ENCODE measurements at regions not wholly inside any gene's neighbourhood (a gene's known extent, or its start where the extent isn't known, plus 50 kb on each side); places are given as distances from the start of the nearest gene placed in this dataset.

DNA sequence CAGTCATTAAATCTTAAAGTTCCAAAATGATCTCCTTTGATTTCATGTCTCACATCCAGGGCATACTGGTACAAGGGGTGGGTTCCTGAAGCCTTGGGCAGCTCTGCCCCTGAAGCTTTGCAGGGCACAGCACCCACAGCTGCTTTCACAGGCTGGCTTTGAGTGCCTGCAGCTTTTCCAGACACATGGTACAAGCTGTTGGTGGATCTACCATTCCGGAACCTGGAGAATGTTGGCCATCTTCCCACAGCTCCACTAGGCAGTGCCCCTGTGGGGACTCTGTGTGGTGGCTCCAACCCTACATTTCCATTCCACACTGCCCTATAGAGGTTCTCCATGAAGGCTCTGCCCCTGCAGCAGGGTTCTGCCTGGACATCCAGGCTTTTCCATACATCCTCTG lies 211.1 kb upstream of the THBS1 start:
- H3K4me1 Mint-ChIP-seq (ENCODE audit: low read depth in 2 of 2): no peaks in the 10 kb centered on the region
- H3K27ac Mint-ChIP-seq: no peak overlapping the region
- ATAC-seq (replicated peaks) (no peak), DNase-seq (no peak)
- H3K4me3 Mint-ChIP-seq: no peak overlapping the region
- peaks cover 28 to 37% of the 10 kb centered on the region in 2 donors for H3K27me3 Mint-ChIP-seq
- H3K9me3 Mint-ChIP-seq: peaks cover 5 to 10% of the 10 kb centered on the region in 2 donors
- H3K36me3 Mint-ChIP-seq (ENCODE audit: insufficient read depth): no peaks in the 10 kb centered on the region

DNA sequence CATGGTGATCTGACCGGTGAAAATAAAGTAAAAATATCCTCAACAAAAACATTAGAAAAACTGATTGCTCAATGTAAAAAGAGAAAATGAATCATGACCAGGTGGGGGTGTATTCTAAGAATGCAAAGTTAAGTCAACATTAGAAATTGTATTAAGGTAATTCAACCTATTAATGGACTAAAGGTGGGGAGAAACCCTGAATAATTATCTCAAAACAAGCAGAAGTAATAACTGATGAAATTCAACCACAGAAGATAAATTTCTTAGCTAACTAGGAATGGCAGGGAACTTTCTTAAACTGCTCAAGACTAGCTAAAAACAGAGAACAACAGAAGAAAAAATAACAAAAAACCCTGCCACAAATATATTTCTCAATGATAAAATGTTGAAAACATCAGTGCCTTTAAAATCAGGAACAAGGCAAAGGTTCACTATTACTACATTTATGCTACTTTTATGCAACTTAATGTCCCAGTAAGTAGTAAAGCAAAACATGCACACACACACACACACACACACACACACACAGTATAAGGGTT lies 204.4 kb upstream of the THBS1 start:
- no peak for ATAC-seq (replicated peaks)
- H3K4me3 Mint-ChIP-seq: no peak overlapping the region

DNA sequence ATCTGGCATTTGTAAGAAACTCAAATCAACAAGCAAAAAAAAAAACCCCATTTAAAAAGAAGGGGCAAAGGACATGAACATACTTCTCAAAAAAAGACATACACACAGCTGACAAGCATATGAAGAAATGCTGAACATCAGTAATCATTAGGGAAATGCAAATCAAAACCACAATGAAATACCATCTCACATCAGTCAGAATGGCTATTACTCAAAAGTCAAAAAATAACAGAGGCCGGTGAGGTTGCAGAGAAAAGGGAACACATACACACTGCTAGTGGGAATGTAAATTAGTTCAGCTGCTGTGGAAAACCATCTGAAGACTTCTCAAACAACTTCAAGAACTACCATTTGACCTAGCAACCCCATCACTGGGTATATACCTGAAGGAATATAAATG lies 199.4 kb upstream of the THBS1 start:
- no peaks in the 10 kb centered on the region for H3K9me3 Mint-ChIP-seq
- no peak overlapping the region for H3K27ac Mint-ChIP-seq
- no peaks in the 10 kb centered on the region for H3K4me1 Mint-ChIP-seq (ENCODE audit: low read depth in 2 of 2)
- H3K27me3 Mint-ChIP-seq: peaks cover 8 to 34% of the 10 kb centered on the region in 2 donors
- DNase-seq: no peak
- H3K4me3 Mint-ChIP-seq: no peak overlapping the region
- no peaks in the 10 kb centered on the region for H3K36me3 Mint-ChIP-seq (ENCODE audit: insufficient read depth)
- no peak for ATAC-seq (replicated peaks)

More for the DNA sequence above, 204.4 kb upstream of the THBS1 start:
- Mint-ChIP-seq H3K36me3 (ENCODE audit: insufficient read depth) (no peaks in the 10 kb centered on the region), H3K9me3 (peaks cover 5 to 10% of the 10 kb centered on the region in 2 donors), H3K27me3 (peaks cover 43 to 49% of the 10 kb centered on the region in 2 donors), H3K27ac (no peak overlapping the region), H3K4me1 (ENCODE audit: low read depth in 2 of 2) (no peaks in the 10 kb centered on the region)
- no peak for DNase-seq

GRCh38 chr15:39388118-39388517 lies 192.8 kb upstream of the THBS1 start:
- H3K27ac Mint-ChIP-seq: no peak overlapping the region
- ATAC-seq (replicated peaks) (no peak), DNase-seq (no peak)
- H3K9me3 Mint-ChIP-seq: no peaks in the 10 kb centered on the region
- no peaks in the 10 kb centered on the region for H3K4me1 Mint-ChIP-seq (ENCODE audit: low read depth in 2 of 2)
- H3K36me3 Mint-ChIP-seq (ENCODE audit: insufficient read depth): peaks cover 3% of the 10 kb centered on the region
- H3K4me3 Mint-ChIP-seq: no peak overlapping the region
- peaks cover 23 to 35% of the 10 kb centered on the region in 2 donors for H3K27me3 Mint-ChIP-seq

GRCh38 chr15:39391230-39391629 lies 189.6 kb upstream of the THBS1 start:
- H3K4me1 Mint-ChIP-seq (ENCODE audit: low read depth in 2 of 2): no peaks in the 10 kb centered on the region
- H3K36me3 Mint-ChIP-seq (ENCODE audit: insufficient read depth): peaks cover 3% of the 10 kb centered on the region
- ATAC-seq (replicated peaks) (no peak), DNase-seq (no peak)
- H3K27ac Mint-ChIP-seq: no peak overlapping the region
- H3K9me3 Mint-ChIP-seq: no peaks in the 10 kb centered on the region
- H3K4me3 Mint-ChIP-seq: no peak overlapping the region
- peaks cover 42 to 64% of the 10 kb centered on the region in 2 donors for H3K27me3 Mint-ChIP-seq

- H3K27me3 Mint-ChIP-seq: peaks cover 42 to 64% of the 10 kb centered on the region in 2 donors
- H3K4me1 Mint-ChIP-seq (ENCODE audit: low read depth in 2 of 2): no peaks in the 10 kb centered on the region
- no peak overlapping the region for H3K4me3 Mint-ChIP-seq
- no peaks in the 10 kb centered on the region for H3K9me3 Mint-ChIP-seq
- no peak for DNase-seq
- H3K27ac Mint-ChIP-seq: no peak overlapping the region
- no peak for ATAC-seq (replicated peaks)
- H3K36me3 Mint-ChIP-seq (ENCODE audit: insufficient read depth): peaks cover 3% of the 10 kb centered on the region
Observed at GRCh38 chr15:39392469-39393047, 188.3 kb upstream of the THBS1 start.

- ATAC-seq (replicated peaks): no peak
- no peak overlapping the region for H3K27ac Mint-ChIP-seq
- DNase-seq: no peak
- no peaks in the 10 kb centered on the region for H3K4me1 Mint-ChIP-seq (ENCODE audit: low read depth in 2 of 2)
- no peak overlapping the region for H3K4me3 Mint-ChIP-seq
- peaks cover 42 to 59% of the 10 kb centered on the region in 2 donors for H3K27me3 Mint-ChIP-seq
- H3K36me3 Mint-ChIP-seq (ENCODE audit: insufficient read depth): peaks cover 3% of the 10 kb centered on the region
- no peaks in the 10 kb centered on the region for H3K9me3 Mint-ChIP-seq
Observed at GRCh38 chr15:39393575-39394335, 187.1 kb upstream of the THBS1 start.

- ATAC-seq (replicated peaks): no peak
- H3K4me3 Mint-ChIP-seq: no peak overlapping the region
- H3K4me1 Mint-ChIP-seq (ENCODE audit: low read depth in 2 of 2): no peaks in the 10 kb centered on the region
- no peaks in the 10 kb centered on the region for H3K9me3 Mint-ChIP-seq
- H3K36me3 Mint-ChIP-seq (ENCODE audit: insufficient read depth): peaks cover 3% of the 10 kb centered on the region
- H3K27me3 Mint-ChIP-seq: peaks cover 40 to 52% of the 10 kb centered on the region in 2 donors
- H3K27ac Mint-ChIP-seq: no peak overlapping the region
- no peak for DNase-seq
Observed at GRCh38 chr15:39394496-39394895, 186.4 kb upstream of the THBS1 start.

DNA sequence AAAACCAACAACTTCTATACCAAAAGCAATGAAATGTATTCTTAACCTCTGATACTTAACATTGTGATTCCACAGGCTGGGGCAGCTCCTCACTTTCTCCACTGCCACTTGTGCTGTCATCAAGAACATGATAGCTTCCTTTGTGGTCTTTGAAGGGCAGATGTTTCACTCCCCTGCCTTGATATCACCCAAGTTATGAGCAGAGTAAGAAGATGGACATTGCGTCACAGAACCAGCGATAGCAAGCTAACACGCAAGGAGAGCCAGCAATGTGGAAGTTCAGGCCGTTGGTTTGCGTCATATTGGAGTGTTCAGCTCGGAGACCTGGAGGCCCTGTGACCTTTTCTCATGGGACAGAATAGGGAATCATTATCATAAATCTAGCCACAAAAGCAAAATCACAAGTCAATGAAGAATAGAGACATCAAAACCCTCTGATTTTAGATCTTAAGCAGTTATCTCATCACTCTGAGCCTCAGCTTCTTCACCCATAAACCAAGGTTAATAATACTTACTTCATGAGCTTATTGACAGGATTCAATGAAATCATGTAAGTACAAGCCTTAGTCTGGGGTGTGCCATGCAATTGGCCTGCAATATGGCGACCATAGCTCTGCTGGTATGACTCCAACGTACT lies 183.8 kb upstream of the THBS1 start:
- Mint-ChIP-seq H3K4me3 (no peak overlapping the region), H3K9me3 (no peaks in the 10 kb centered on the region), H3K27me3 (peaks cover 38 to 47% of the 10 kb centered on the region in 2 donors), H3K27ac (no peak overlapping the region), H3K36me3 (ENCODE audit: insufficient read depth) (no peaks in the 10 kb centered on the region), H3K4me1 (ENCODE audit: low read depth in 2 of 2) (no peaks in the 10 kb centered on the region)
- no peak for DNase-seq
- ATAC-seq (replicated peaks): no peak

- H3K9me3 Mint-ChIP-seq: no peaks in the 10 kb centered on the region
- H3K27ac Mint-ChIP-seq: no peak overlapping the region
- no peaks in the 10 kb centered on the region for H3K4me1 Mint-ChIP-seq (ENCODE audit: low read depth in 2 of 2)
- ATAC-seq (replicated peaks) (no peak), DNase-seq (no peak)
- peaks cover 35 to 39% of the 10 kb centered on the region in 2 donors for H3K27me3 Mint-ChIP-seq
- no peak overlapping the region for H3K4me3 Mint-ChIP-seq
- H3K36me3 Mint-ChIP-seq (ENCODE audit: insufficient read depth): no peaks in the 10 kb centered on the region
Observed at GRCh38 chr15:39397883-39398282, 183.0 kb upstream of the THBS1 start.

- ATAC-seq (replicated peaks): no peak
- no peaks in the 10 kb centered on the region for H3K9me3 Mint-ChIP-seq
- no peaks in the 10 kb centered on the region for H3K36me3 Mint-ChIP-seq (ENCODE audit: insufficient read depth)
- H3K4me3 Mint-ChIP-seq: no peak overlapping the region
- H3K27me3 Mint-ChIP-seq: peaks cover 21 to 24% of the 10 kb centered on the region in 2 donors
- H3K4me1 Mint-ChIP-seq (ENCODE audit: low read depth in 2 of 2): no peaks in the 10 kb centered on the region
- DNase-seq: no peak
- no peak overlapping the region for H3K27ac Mint-ChIP-seq
Observed at GRCh38 chr15:39399600-39399999, 181.3 kb upstream of the THBS1 start.

- no peak overlapping the region for H3K4me3 Mint-ChIP-seq
- no peak overlapping the region for H3K27ac Mint-ChIP-seq
- H3K27me3 Mint-ChIP-seq: peaks cover 18 to 20% of the 10 kb centered on the region in 2 donors
- no peaks in the 10 kb centered on the region for H3K9me3 Mint-ChIP-seq
- no peaks in the 10 kb centered on the region for H3K36me3 Mint-ChIP-seq (ENCODE audit: insufficient read depth)
- H3K4me1 Mint-ChIP-seq (ENCODE audit: low read depth in 2 of 2): no peaks in the 10 kb centered on the region
- ATAC-seq (replicated peaks) (no peak), DNase-seq (no peak)
Observed at GRCh38 chr15:39400002-39400401, 180.9 kb upstream of the THBS1 start.

GRCh38 chr15:39400821-39401550 lies 179.9 kb upstream of the THBS1 start:
- H3K9me3 Mint-ChIP-seq: no peaks in the 10 kb centered on the region
- no peak overlapping the region for H3K27ac Mint-ChIP-seq
- DNase-seq (no peak), ATAC-seq (replicated peaks) (no peak)
- H3K36me3 Mint-ChIP-seq (ENCODE audit: insufficient read depth): no peaks in the 10 kb centered on the region
- H3K27me3 Mint-ChIP-seq: peaks cover 13 to 15% of the 10 kb centered on the region in 2 donors
- H3K4me3 Mint-ChIP-seq: no peak overlapping the region
- no peaks in the 10 kb centered on the region for H3K4me1 Mint-ChIP-seq (ENCODE audit: low read depth in 2 of 2)
